ENCODE measurements at regions not wholly inside any gene's neighbourhood (a gene's known extent, or its start where the extent isn't known, plus 50 kb on each side); places are given as distances from the start of the nearest gene placed in this dataset.

DNA sequence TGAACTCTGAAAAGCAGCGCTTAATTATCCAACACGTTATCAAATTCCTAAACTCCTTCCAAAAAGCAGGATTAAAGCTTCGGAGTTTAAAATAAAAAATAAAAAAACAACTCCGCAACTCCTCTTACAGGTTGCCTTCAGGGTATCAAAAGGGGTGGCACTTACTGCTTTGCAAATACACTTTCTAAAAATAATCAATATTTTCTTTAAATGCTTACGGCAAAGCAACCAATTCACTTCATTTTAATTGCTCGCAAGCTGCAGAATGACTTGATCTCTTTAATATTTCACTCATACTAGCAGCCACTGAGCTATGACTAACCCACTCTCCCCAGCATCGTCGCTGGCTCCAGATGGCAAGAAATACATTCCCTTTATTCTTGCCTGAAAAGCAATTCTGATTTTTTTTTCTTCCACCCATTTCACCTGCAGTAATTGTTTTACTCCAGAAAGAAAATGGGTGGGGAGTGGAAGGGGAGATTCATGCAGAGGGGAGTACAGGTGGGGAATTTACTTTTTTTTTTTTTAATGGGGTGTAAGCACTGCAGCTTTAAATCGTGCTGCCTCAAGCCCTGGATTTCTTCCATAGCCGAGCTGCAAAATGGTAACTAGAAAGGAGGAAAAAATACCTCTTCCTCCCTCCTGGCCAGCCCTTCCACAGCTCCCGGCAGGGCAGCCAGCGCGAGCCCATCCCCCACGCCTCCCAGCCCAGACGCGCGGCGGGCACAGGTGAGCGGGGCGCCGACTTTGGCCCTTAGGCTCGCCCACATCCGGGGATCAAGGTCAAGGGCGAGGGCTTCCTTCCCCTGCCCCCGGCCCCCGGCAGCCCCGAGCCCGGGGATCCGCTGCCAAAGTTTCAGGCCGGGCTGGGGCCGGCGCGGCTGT lies 54.2 kb upstream of the FHIP2A start:
- Histone ChIP-seq H3K23me2 (ENCODE audit: low read depth, low read length) (peaks cover 6% of the 10 kb centered on the region; the same call in 1 of the 2 replicates), H3K9ac (replicated peaks in 1 of 4; ENCODE audit: extremely low read depth in 1 of 4, low read depth in 3 of 4, low read length in 3 of 4) (peak overlapping the region in 1 of 4 experiments; percentile 60; a peak in 2 of 7 replicates), H2BK5ac (ENCODE audit: low read depth, low read length) (no peak overlapping the region), H3K27ac (ENCODE audit: low read depth, low read length) (no peak overlapping the region), H2BK15ac (ENCODE audit: low read length) (no peak overlapping the region), H4K91ac (replicated peaks; ENCODE audit: insufficient read length, low read length) (no peak overlapping the region), H3K4me1 (replicated peaks in 1 of 4; ENCODE audit: control insufficient read depth in 3 of 4, insufficient read depth in 4 of 4, low read length in 3 of 4) (peaks cover 0 to 2% (median under 1%) of the 10 kb centered on the region in 4 experiments; a peak in 2 of 7 replicates), H2BK20ac (ENCODE audit: low read length) (no peak overlapping the region), H3K79me1 (ENCODE audit: low read depth, low read length) (no peaks in the 10 kb centered on the region), H3K4me2 (ENCODE audit: insufficient read depth in 1 of 2, low read depth in 2 of 2, low read length in 2 of 2) (peak overlapping the region; percentile 72 to 88), H3K79me2 (ENCODE audit: control insufficient read depth in 1 of 2, insufficient read depth in 2 of 2, low read length in 2 of 2) (no peaks in the 10 kb centered on the region), H3K4me3 (ENCODE audit: extremely low read depth in 1 of 4, insufficient read depth in 2 of 4, low read depth in 3 of 4, low read length in 4 of 4) (peak overlapping the region; percentile 38 to 72 (median 50)), H3K14ac (ENCODE audit: insufficient read length) (no peak overlapping the region), H3K4ac (replicated peaks; ENCODE audit: insufficient read length, low read depth, low read length) (no peak overlapping the region), H2BK120ac (replicated peaks; ENCODE audit: low read depth, low read length) (no peak overlapping the region), H4K8ac (ENCODE audit: extremely low read depth, insufficient read depth, low read length) (no peak overlapping the region; the same call in 1 of the 2 replicates), H3K36me3 (ENCODE audit: control insufficient read depth in 2 of 4, insufficient read depth in 4 of 4, low read length in 3 of 4) (no peaks in the 10 kb centered on the region), H4K5ac (ENCODE audit: insufficient read length, low read depth, low read length) (no peak overlapping the region), H2AK5ac (ENCODE audit: low read depth, low read length) (no peak overlapping the region), H2AFZ (ENCODE audit: low read length) (peak overlapping the region; percentile 88), H3K9me3 (ENCODE audit: insufficient read depth in 2 of 2, low read depth in 1 of 2, low read length in 1 of 2) (no peaks in the 10 kb centered on the region), H3K27me3 (replicated peaks in 1 of 4; ENCODE audit: control insufficient read depth in 3 of 4, extremely low read depth in 1 of 4, insufficient read depth in 3 of 4, low read length in 3 of 4) (peaks cover 0 to 8% (median 4%) of the 10 kb centered on the region in 4 experiments; a peak in 4 of 7 replicates), H3K56ac (replicated peaks; ENCODE audit: insufficient read length, low read depth, low read length) (no peak overlapping the region), H4K20me1 (replicated peaks in 1 of 2; ENCODE audit: control insufficient read depth in 1 of 2, insufficient read depth in 2 of 2, low read length in 2 of 2) (no peaks in the 10 kb centered on the region), H3K23ac (ENCODE audit: insufficient read length) (no peak overlapping the region), H3K18ac (ENCODE audit: extremely low read depth, low read length) (no peak overlapping the region), H2BK12ac (ENCODE audit: low read depth, low read length) (no peak overlapping the region)
- POLR2A ChIA-PET (ENCODE audit: partially characterized antibody): interaction anchor here (0.6 to 0.7 kb wide), 2 partner anchors 190 to 316 kb away, joined by 3 read pairs; no protein-coding TSS in a partner anchor
- TF ChIP-seq SIRT6 (IDR thresholded peaks at IDR 0.05; ENCODE audit: low read length) (no peak), TAF1 (IDR thresholded peaks at IDR 0.05; ENCODE audit: low read depth, low read length) (0 out of 2 replicates have a peak, but pooled peaks have one; percentile 29), HDAC2 (IDR thresholded peaks at IDR 0.05; ENCODE audit: borderline replicate concordance in 1 of 2, low read depth in 2 of 2, low read length in 2 of 2) (0 out of 4 replicates have a peak, but pooled peaks of 1 of the 2 experiments have one; percentile 39), BACH1 (IDR thresholded peaks at IDR 0.05; ENCODE audit: low read length) (no peak), YY1 (IDR thresholded peaks at IDR 0.05; ENCODE audit: low read depth, low read length) (peak; percentile 62; the same call in 1 of the 2 replicates), TCF12 (IDR thresholded peaks at IDR 0.05; ENCODE audit: low read depth, low read length) (peak; percentile 72; the same call in 1 of the 2 replicates)
- TF ChIP-seq, protein P1, sequence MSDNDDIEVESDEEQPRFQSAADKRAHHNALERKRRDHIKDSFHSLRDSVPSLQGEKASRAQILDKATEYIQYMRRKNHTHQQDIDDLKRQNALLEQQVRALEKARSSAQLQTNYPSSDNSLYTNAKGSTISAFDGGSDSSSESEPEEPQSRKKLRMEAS (IDR thresholded peaks at IDR 0.05): peak; percentile 25; the same call in 1 of the 2 replicates
- FAIRE-seq (no peak), DNase-seq (ENCODE audit: low read depth in 1 of 2, low spot score in 2 of 2) (peak in 1 of 2 experiments; percentile 76)
- 18% methylated on average over 29 of the region's 33 CpGs; no CpG with 5 or more reads in 1 of the 2 experiments for WGBS, 2 experiments (ENCODE audit: extremely low coverage in 1 of 2, insufficient coverage in 1 of 2, insufficient read length in 1 of 2, insufficient replicate concordance in 2 of 2, low coverage in 1 of 2, low lambda C conversion rate in 2 of 2, missing lambda C conversion rate in 1 of 2)
- CTCF ChIA-PET (ENCODE audit: partially characterized antibody): interaction anchor here (0.7 to 1.3 kb wide), 6 partner anchors 13 to 227 kb away, joined by 3 to 6 read pairs (median 4); no protein-coding TSS in a partner anchor
